BE2C (cell line): ENCODE measurements at regions not wholly inside any gene's neighbourhood (a gene's known extent, or its start where the extent isn't known, plus 50 kb on each side); places are given as distances from the start of the nearest gene placed in this dataset.
"Not testable (repeated sequence)": the region's sequence is repeated elsewhere in the genome, so short reads cannot be mapped to it uniquely, and the experiment has no call there.

Experiments used
- DNase-seq: peaks from one replicate; pipeline ENCODE4 v3.0.0-alpha.2; 2020
- H3K27me3 ChIP-seq: fragments of 250-450 bp; sonication (Bioruptor Pico); 2 replicates; pipeline ENCODE4 v1.5.1; 2020; ENCODE audit warnings: mild to moderate bottlenecking
- H3K36me3 ChIP-seq: fragments of 250-450 bp; sonication (Bioruptor Pico); 2 replicates; pipeline ENCODE4 v1.5.1; 2020; ENCODE audit warnings: mild to moderate bottlenecking
- H3K4me1 ChIP-seq: fragments of 250-450 bp; sonication (Bioruptor Pico); 2 replicates; pipeline ENCODE4 v1.5.1; 2020
- H3K4me3 ChIP-seq: 2 replicates; pipeline ENCODE4 v1.5.1; 2011; ENCODE audit warnings: low read depth, low read length
- H3K9me3 ChIP-seq: fragments of 250-450 bp; sonication (Bioruptor Pico); 2 replicates; pipeline ENCODE4 v1.5.1; 2020
- CTCF ChIP-seq: IDR thresholded peaks from 2 replicates; pipeline ENCODE4 v1.5.1; 2012; ENCODE audit warnings: mild to moderate bottlenecking, low read depth, low read length

DNA sequence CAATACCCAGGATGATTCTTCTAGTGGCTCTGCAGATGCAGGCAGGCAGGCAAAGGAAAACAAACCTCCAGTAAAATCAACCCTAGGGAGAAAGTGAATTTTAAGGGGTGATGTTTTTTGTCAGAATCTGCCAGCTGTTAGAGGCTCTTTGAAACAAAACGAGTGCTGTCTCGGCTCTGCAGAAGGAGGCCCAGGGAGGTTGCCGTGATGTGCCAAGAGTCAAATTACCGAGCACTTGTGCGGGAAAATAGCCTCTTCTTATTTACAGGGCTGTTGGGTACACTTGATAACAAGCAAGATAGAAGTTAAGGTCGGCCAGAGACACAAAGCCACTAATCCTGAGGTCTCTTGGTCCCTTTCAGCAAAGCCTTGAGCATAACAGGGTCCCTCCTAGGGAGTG lies 68.9 kb upstream of the EEF2KMT start:
- H3K9me3 ChIP-seq = no peaks in the 10 kb centered on the region; the same call in 1 of the 2 replicates
- no peaks in the 10 kb centered on the region for H3K4me1 ChIP-seq
- TF ChIP-seq CTCF = no peak
- no peaks in the 10 kb centered on the region for H3K36me3 ChIP-seq
- H3K27me3 ChIP-seq = 0 out of 2 replicates have a peak, but pooled peaks cover 12% of the 10 kb centered on the region
- H3K4me3 ChIP-seq = no peak overlapping the region
- no peak for DNase-seq

- DNase-seq, H3K4me3 ChIP-seq, H3K4me1 ChIP-seq, H3K36me3 ChIP-seq, H3K9me3 ChIP-seq: not testable (repeated sequence)
- H3K27me3 ChIP-seq = 0 out of 2 replicates have a peak, but pooled peaks cover 12% of the 10 kb centered on the region
Measured at GRCh38 chr16:5165429-5165828, 67.8 kb upstream of the EEF2KMT start.

DNA sequence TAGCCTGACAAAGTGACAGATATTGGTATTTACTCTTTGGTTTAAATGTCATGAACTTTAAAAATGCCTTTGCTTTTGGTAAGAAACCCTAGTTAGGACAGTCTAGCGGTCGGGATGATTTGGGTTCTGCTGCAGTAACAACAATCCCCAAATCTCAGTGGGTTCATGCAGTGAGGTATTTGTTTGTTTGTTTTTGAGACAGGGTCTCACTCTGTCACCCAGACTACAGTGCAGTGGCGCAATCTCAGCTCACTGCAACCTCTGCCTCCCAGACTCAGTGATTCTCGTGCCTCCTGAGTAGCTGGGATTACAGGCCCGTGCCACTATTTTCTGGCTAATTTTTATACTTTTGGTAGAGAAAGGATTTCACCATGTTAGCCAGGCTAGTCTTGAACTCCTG lies 65.2 kb upstream of the EEF2KMT start:
- H3K4me3 ChIP-seq, H3K36me3 ChIP-seq, DNase-seq, H3K27me3 ChIP-seq, H3K4me1 ChIP-seq, H3K9me3 ChIP-seq: not testable (repeated sequence)

GRCh38 chr16:5161888-5162287 lies 64.3 kb upstream of the EEF2KMT start:
- not testable (repeated sequence) for DNase-seq, H3K4me1 ChIP-seq, H3K9me3 ChIP-seq, H3K4me3 ChIP-seq, H3K36me3 ChIP-seq, H3K27me3 ChIP-seq

- H3K27me3 ChIP-seq, H3K36me3 ChIP-seq, H3K4me3 ChIP-seq, H3K4me1 ChIP-seq, H3K9me3 ChIP-seq, DNase-seq: not testable (repeated sequence)
Measured at GRCh38 chr16:5160010-5160409, 62.4 kb upstream of the EEF2KMT start.

- H3K27me3 ChIP-seq, H3K4me3 ChIP-seq, H3K4me1 ChIP-seq, H3K9me3 ChIP-seq, H3K36me3 ChIP-seq, DNase-seq: not testable (repeated sequence)
Measured at GRCh38 chr16:5159537-5159936, 61.9 kb upstream of the EEF2KMT start.

DNA sequence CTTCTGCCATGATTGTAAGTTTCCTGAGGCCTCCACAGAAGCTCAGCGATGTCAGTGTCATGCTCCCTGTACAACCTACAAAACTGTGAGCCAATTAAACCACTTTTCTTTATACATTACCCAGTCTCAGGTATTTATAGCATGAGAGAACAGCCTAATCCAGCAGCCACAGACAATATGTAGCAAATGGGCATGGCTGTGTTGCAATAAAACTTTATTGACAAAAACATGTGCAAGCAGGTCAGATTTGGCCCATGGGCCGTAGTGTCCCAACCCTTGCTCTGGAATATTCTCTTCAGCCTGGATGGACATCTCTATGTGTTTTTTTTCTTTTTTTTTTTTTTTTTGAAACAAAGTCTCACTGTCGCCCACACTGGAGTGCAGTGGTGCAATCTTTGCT lies 60.9 kb upstream of the EEF2KMT start:
- Histone ChIP-seq H3K9me3 (no peaks in the 10 kb centered on the region), H3K4me3 (no peak overlapping the region), H3K4me1 (no peaks in the 10 kb centered on the region), H3K27me3 (no peaks in the 10 kb centered on the region), H3K36me3 (no peaks in the 10 kb centered on the region)
- DNase-seq = no peak
- TF ChIP-seq CTCF = no peak

GRCh38 chr16:5156486-5156885 lies 58.9 kb upstream of the EEF2KMT start:
- not testable (repeated sequence) for H3K9me3 ChIP-seq, H3K36me3 ChIP-seq, H3K27me3 ChIP-seq, H3K4me1 ChIP-seq, DNase-seq, H3K4me3 ChIP-seq

- DNase-seq = peak; percentile 57
- not testable (repeated sequence) for H3K27me3 ChIP-seq, H3K4me1 ChIP-seq, H3K9me3 ChIP-seq, H3K4me3 ChIP-seq, H3K36me3 ChIP-seq
Measured at GRCh38 chr16:5154006-5154405, 56.4 kb upstream of the EEF2KMT start.

DNA sequence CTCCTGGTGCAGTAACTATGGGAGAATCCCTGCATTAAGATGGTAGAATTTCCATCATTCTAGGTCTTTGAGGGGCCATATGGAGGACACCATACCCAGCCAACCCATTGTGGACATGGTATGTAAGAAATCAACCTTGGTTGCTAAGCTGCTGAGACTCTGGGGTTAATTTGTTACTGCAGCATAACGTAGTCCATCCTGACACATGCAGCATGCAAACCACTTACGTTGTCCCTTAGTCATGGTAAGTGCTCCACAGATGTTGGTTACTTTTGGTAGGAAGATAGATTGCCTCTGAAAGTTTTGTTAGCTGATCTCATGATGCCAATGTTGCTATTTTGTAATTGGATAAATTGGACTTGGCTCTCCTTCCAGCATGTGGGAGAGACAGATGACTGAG lies 53.8 kb upstream of the EEF2KMT start:
- not testable (repeated sequence) for H3K27me3 ChIP-seq, DNase-seq, H3K4me1 ChIP-seq, H3K9me3 ChIP-seq, H3K36me3 ChIP-seq, H3K4me3 ChIP-seq
